ENCODE measurements at regions not wholly inside any gene's neighbourhood (a gene's known extent, or its start where the extent isn't known, plus 50 kb on each side); places are given as distances from the start of the nearest gene placed in this dataset.

GRCh38 chr2:37782155-37782673 is 110.8 kb upstream of the CDC42EP3 start:
- DNase-seq (ENCODE audit: low spot score): no peak

GRCh38 chr2:37782721-37783371 is 111.4 kb upstream of the CDC42EP3 start:
- DNase-seq (ENCODE audit: low spot score): no peak

GRCh38 chr2:37783545-37783944 is 112.1 kb upstream of the CDC42EP3 start:
- no peak for DNase-seq (ENCODE audit: low spot score)

- DNase-seq (ENCODE audit: low spot score): no peak
These were observed 112.8 kb upstream of the CDC42EP3 start for GRCh38 chr2:37784071-37784758.

GRCh38 chr2:37784759-37785149 is 113.3 kb upstream of the CDC42EP3 start:
- DNase-seq (ENCODE audit: low spot score): no peak

- no peak for DNase-seq (ENCODE audit: low spot score)
These were observed 114.8 kb upstream of the CDC42EP3 start for GRCh38 chr2:37786191-37786698.

GRCh38 chr2:37786854-37787253 is 115.4 kb upstream of the CDC42EP3 start:
- DNase-seq (ENCODE audit: low spot score): no peak

GRCh38 chr2:37788602-37789209 is 117.3 kb upstream of the CDC42EP3 start:
- no peak for DNase-seq (ENCODE audit: low spot score)

GRCh38 chr2:37790019-37790418 is 118.6 kb upstream of the CDC42EP3 start:
- DNase-seq (ENCODE audit: low spot score): no peak

GRCh38 chr2:37790462-37790861 is 119.0 kb upstream of the CDC42EP3 start:
- DNase-seq (ENCODE audit: low spot score): no peak

- DNase-seq (ENCODE audit: low spot score): no peak
These were observed 120.9 kb upstream of the CDC42EP3 start for GRCh38 chr2:37792366-37792765.

GRCh38 chr2:37793004-37793403 is 121.6 kb upstream of the CDC42EP3 start:
- no peak for DNase-seq (ENCODE audit: low spot score)

- no peak for DNase-seq (ENCODE audit: low spot score)
These were observed 123.3 kb upstream of the CDC42EP3 start for GRCh38 chr2:37794717-37795116.

GRCh38 chr2:37795456-37795855 is 124.0 kb upstream of the CDC42EP3 start:
- no peak for DNase-seq (ENCODE audit: low spot score)

GRCh38 chr2:37795938-37796337 is 124.5 kb upstream of the CDC42EP3 start:
- no peak for DNase-seq (ENCODE audit: low spot score)

GRCh38 chr2:37796481-37796880 is 125.0 kb upstream of the CDC42EP3 start:
- no peak for DNase-seq (ENCODE audit: low spot score)

- no peak for DNase-seq (ENCODE audit: low spot score)
These were observed 125.6 kb upstream of the CDC42EP3 start for GRCh38 chr2:37797081-37797480.

GRCh38 chr2:37798315-37799005 is 126.6 kb upstream of the RMDN2 start:
- no peak for DNase-seq (ENCODE audit: low spot score)

- DNase-seq (ENCODE audit: low spot score): no peak
These were observed 124.8 kb upstream of the RMDN2 start for GRCh38 chr2:37800176-37800858.

- DNase-seq (ENCODE audit: low spot score): no peak
These were observed 122.8 kb upstream of the RMDN2 start for GRCh38 chr2:37802211-37802752.

- DNase-seq (ENCODE audit: low spot score): no peak
These were observed 122.1 kb upstream of the RMDN2 start for GRCh38 chr2:37802899-37803379.

All from hematopoietic multipotent progenitor cell treated with erythropoietin and hydrocortisone succinate and interleukin-3 and kit ligand, for 17 days (in vitro differentiated cells).